ENCODE measurements at regions not wholly inside any gene's neighbourhood (a gene's known extent, or its start where the extent isn't known, plus 50 kb on each side); places are given as distances from the start of the nearest gene placed in this dataset.
"Not testable (repeated sequence)": the region's sequence is repeated elsewhere in the genome, so short reads cannot be mapped to it uniquely, and the experiment has no call there.

- DNase-seq (ENCODE audit: low spot score in 2 of 2); H3K27ac ChIP-seq; H3K4me1 ChIP-seq; H3K9me3 ChIP-seq; H3K27me3 ChIP-seq; H3K4me3 ChIP-seq; H3K36me3 ChIP-seq; intact Hi-C loops (cut with DNase I; ENCODE audit: low total_unique reads): not testable (repeated sequence)
Measured at GRCh38 chr1:120240181-120240580, 63.9 kb upstream of the SEC22B start.

- H3K27ac ChIP-seq; H3K9me3 ChIP-seq; intact Hi-C loops (cut with DNase I; ENCODE audit: low total_unique reads); H3K4me1 ChIP-seq; H3K4me3 ChIP-seq; H3K27me3 ChIP-seq; DNase-seq (ENCODE audit: low spot score in 2 of 2); H3K36me3 ChIP-seq: not testable (repeated sequence)
Measured at GRCh38 chr1:120239351-120239750, 63.0 kb upstream of the SEC22B start.

GRCh38 chr1:120238867-120239266 lies 62.5 kb upstream of the SEC22B start:
- H3K9me3 ChIP-seq; H3K4me3 ChIP-seq; DNase-seq (ENCODE audit: low spot score in 2 of 2); H3K4me1 ChIP-seq; intact Hi-C loops (cut with DNase I; ENCODE audit: low total_unique reads); H3K36me3 ChIP-seq; H3K27ac ChIP-seq; H3K27me3 ChIP-seq: not testable (repeated sequence)

DNA sequence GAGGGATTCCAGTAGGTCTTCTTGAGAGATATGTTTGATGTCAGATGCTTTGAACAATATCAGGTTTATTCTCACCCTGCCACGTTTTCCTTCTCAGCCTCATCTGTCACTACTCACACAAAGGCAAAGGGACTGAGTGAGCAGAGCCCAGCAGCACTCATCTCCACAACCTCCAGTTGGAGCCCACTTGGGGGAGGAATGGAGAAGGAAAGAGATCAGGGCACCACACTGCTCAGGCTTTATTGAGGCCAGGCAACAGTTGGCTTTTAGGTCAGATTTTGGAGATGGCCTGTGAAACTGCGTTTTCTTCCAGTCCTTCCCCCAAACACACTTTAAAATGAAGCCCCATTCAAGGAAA lies 57.3 kb upstream of the SEC22B start:
- H3K27me3 ChIP-seq; H3K4me3 ChIP-seq; H3K36me3 ChIP-seq; intact Hi-C loops (cut with DNase I; ENCODE audit: low total_unique reads); H3K9me3 ChIP-seq; H3K27ac ChIP-seq; DNase-seq (ENCODE audit: low spot score in 2 of 2); H3K4me1 ChIP-seq: not testable (repeated sequence)

GRCh38 chr1:120232834-120233660 lies 56.7 kb upstream of the SEC22B start:
- Histone ChIP-seq H3K4me3 (peak overlapping the region in 2 of 3 donors; percentile 25 to 55), H3K27ac (peak overlapping the region in 1 of 2 donors; percentile 9)
- DNase-seq (ENCODE audit: low spot score in 2 of 2); H3K36me3 ChIP-seq; H3K27me3 ChIP-seq; intact Hi-C loops (cut with DNase I; ENCODE audit: low total_unique reads); H3K4me1 ChIP-seq; H3K9me3 ChIP-seq: not testable (repeated sequence)

- H3K36me3 ChIP-seq; H3K9me3 ChIP-seq; H3K4me1 ChIP-seq; H3K27me3 ChIP-seq; DNase-seq (ENCODE audit: low spot score in 2 of 2); H3K4me3 ChIP-seq; intact Hi-C loops (cut with DNase I; ENCODE audit: low total_unique reads); H3K27ac ChIP-seq: not testable (repeated sequence)
Measured at GRCh38 chr1:120229835-120230234, 53.5 kb upstream of the SEC22B start.

All from breast epithelium (tissue), 4 donors.